HG03060 (cell line): ENCODE measurements at regions not wholly inside any gene's neighbourhood (a gene's known extent, or its start where the extent isn't known, plus 50 kb on each side); places are given as distances from the start of the nearest gene placed in this dataset.

Source experiments
- ATAC-seq: cut with Tn5 transposase; IDR thresholded peaks from one replicate; pipeline ENCODE4 v1.9.1; 2021; ENCODE audit warnings: low read depth, moderate number of reproducible peaks; ENCODE audit not compliant: unreplicated experiment

DNA sequence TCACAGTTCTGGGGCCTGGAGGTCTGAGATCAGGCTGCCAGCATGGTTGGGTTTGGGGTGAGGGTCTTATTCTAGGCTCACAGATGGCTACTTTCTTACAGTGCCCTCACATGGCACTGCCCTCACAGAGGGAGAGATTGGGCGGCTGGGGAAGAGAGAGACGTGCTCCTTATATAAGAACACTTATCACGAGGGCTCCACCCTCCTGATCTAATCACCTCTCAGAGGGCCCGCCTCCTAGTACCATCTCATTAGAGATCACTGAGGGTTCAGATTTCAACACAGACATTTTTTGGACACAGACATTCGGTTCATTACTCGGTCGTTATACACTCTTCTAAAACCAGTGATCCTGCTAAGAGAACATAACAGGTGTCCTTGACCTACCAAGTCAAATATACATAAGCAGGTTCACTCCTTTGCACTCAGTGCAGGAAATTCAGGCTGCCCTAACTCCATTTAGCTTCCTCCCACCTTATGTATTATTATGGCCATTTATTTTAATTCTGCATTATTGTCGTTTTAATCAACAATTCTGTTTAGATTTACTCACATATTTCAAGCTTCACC lies 121.7 kb downstream of the ICE1 start:
- ATAC-seq: no peak

DNA sequence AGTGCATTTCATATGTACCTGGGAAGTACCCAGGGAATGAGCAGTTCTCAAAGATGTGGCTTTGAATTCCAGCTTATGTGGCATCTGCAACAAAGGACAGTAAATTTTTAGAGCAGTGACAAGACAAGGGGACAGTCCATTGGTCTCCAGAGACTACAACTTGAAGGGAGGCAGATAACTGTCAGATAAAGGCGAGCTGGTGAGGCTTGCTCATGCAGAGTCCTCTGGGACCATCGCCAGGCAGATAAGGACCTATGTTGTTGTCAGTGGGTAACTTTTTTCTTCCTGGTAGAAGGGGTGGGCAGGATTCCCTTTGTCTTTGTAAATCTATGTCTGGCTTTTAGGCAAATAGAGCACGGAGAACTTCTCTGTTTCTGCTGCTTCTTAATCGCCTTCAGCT lies 120.2 kb downstream of the ICE1 start:
- no peak for ATAC-seq

- no peak for ATAC-seq
Observed at GRCh38 chr5:5540065-5540464, 117.6 kb downstream of the ICE1 start.
